HCEC 1CT (cell line): ENCODE measurements at regions not wholly inside any gene's neighbourhood (a gene's known extent, or its start where the extent isn't known, plus 50 kb on each side); places are given as distances from the start of the nearest gene placed in this dataset.
A peak's percentile ranks its signal among the peaks of the same experiment; 100 is the strongest.

Experiments
- DNase-seq: peaks from one replicate; pipeline ENCODE4 v3.0.0-alpha.2; 2017

- no peak for DNase-seq
Measured at GRCh38 chr13:26989261-26989956, 182.2 kb downstream of the USP12 start.

- peak; percentile 21 for DNase-seq
Measured at GRCh38 chr13:26988059-26988769, 183.4 kb downstream of the USP12 start.

GRCh38 chr13:26987486-26988013 lies 184.1 kb downstream of the USP12 start:
- DNase-seq = no peak

- peak; percentile 64 for DNase-seq
Measured at GRCh38 chr13:26985285-26985878, 186.2 kb downstream of the USP12 start.

DNA sequence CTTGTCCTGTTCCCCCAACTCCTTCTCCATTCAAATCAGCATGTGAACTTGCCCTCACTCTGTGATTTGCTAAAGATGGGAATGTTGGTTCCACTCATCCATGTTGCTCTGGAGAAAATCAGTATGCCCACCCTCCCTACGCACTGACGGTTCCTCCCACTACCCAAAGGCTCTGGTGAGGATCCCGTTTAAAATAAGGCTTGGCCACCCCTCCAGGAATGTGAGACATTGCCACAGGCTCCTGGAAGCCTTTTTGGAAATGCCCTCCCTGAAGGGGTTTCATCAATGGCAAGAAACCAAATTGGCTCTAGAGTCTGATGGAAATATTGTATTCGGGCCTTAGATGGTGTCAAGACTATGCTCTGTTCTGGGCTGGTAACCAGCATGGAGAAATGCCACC lies 187.3 kb downstream of the USP12 start:
- DNase-seq = no peak

GRCh38 chr13:26983543-26984320 lies 187.9 kb downstream of the USP12 start:
- no peak for DNase-seq

- DNase-seq = no peak
Measured at GRCh38 chr13:26980099-26981031, 191.2 kb downstream of the USP12 start.

- DNase-seq = no peak
Measured at GRCh38 chr13:26979334-26979733, 192.3 kb downstream of the USP12 start.

GRCh38 chr13:26978081-26978860 lies 193.3 kb downstream of the USP12 start:
- no peak for DNase-seq

DNA sequence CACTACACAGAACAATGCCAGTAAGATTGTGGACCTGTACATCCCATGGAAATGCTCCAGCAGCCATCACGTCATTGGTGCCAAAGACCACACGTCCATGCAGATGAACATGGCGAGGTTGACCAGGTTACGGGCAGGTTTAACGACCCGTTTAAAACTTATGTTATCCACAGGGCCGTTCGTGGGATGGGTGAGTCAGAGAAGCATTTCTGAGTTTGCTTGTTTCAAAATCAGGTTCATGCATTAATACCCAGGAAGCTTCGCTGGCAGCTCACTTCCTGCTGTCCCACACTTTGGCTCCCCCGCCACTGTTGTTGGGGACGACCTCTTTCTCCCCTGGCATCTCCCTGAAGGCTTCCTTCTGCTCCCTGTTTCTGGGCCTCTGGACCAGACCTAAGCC lies 194.1 kb downstream of the USP12 start:
- DNase-seq = no peak

GRCh38 chr13:26976313-26976712 lies 195.3 kb downstream of the USP12 start:
- DNase-seq = no peak

GRCh38 chr13:26973946-26974345 lies 197.7 kb downstream of the USP12 start:
- DNase-seq = no peak

DNA sequence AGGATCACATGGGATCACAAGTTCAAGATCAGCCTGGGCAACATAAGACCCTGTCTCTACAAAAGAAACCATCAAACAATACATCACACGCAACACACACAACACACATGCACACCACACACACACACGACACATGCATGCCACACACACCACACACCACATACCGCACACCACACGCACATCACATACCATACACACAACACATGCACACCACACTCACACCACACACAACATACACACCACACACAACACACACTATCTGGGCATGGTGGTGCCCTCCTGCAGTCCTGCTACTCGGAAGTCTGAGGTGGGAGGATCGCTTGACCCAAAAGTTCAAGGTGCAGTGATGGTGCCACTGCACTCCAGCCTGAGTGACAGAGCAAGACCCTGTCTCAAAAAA lies 198.3 kb downstream of the USP12 start:
- DNase-seq = no peak

GRCh38 chr13:26971990-26972887 lies 199.4 kb downstream of the USP12 start:
- no peak for DNase-seq

DNA sequence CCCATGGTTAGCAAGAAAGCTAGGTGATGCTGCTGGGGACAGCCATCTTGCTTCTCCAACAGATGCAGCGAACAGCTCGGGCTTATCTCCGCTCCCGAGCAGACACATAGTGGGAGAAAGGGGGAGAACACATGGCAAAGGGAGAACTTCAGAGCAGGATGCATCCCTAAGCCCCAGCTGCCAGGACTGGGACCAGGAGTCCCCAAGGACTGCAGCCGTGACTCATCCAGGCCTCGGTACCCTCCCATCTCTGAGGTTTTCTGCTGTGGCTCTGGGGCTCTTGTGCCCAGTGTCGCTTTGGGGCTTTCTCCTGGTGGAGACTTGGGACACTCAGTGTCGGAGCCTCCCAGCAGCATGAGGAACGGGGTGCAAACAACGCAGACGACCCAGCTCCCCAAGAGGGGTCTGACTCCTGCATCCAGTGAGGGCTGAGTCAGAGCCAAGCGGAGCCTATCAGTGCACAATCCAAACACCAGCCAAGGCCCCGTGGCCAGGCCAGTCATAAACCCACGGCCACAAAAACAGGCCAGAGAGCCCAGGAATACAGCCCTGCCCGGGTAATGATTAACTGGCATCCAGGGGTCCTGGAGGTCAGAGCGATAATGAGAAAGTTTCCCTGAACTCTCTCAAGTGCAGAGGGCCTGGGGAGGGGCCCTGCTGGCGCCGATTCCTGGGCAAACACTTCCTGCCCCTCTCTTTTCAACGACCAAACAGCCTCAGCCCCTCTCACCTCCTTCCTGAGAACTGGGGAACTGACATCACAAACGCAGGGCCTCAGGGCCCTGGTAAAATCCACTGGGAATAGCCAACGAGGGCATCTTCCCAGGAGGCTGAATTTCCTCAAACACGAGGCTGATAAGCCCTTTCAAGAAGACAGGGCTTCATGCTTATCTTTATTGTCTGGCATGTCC lies 202.9 kb downstream of the USP12 start:
- DNase-seq = no peak

DNA sequence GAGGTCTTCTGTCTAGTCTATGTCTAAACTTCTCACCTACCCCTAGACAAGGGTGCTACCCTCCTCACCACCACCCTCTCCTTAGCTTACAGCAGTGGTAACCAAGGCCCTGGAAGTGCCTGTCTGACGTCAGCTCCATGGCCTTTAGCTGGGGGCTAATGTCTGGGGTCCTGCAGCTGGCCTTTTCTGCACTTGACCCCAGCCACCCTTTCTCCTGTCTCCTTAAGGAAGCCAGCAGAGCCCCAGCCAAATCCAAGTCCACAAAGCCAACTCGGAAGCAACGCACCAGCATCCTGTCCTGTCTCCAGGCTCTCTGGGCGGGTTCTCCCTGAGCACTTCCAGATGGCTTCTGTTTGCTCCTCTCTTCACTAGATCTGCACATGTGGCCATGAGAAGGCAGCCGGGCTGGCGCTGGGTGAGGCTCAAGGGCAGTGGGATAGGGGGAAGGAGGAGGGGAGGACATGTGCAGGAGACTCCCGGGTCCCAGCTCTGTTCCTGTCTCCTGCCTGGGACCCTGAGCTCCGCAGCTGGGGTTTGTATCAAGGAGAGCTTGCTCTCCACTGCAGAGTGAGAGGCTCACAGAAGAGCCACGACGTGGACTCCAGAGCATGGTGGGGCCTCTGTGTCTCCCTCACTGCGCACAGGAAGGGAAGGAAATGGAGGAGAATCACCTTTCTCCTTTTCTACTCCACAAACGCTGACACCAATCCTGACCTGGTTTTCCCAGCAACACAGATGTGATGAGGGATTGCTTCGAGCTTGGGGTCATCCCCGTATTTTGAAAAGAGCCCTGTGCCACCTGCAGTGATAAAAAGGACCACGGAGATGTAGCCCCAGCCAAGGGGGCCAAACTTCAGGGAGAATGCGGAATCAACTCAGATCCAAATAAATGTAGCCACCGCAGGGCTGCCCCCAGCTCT lies 204.2 kb downstream of the USP12 start:
- DNase-seq = no peak

GRCh38 chr13:26966701-26967080 lies 204.9 kb downstream of the USP12 start:
- no peak for DNase-seq
